Activated naive CD8-positive, alpha-beta T cell (primary cell): ENCODE measurements at regions not wholly inside any gene's neighbourhood (a gene's known extent, or its start where the extent isn't known, plus 50 kb on each side); places are given as distances from the start of the nearest gene placed in this dataset.
A peak's percentile ranks its signal among the peaks of the same experiment; 100 is the strongest.
"Not testable (repeated sequence)": the region's sequence is repeated elsewhere in the genome, so short reads cannot be mapped to it uniquely, and the experiment has no call there.

ENCODE experiments used
- H3K27ac Mint-ChIP-seq: one replicate; pipeline ENCODE4 v1.8.0; 2021; ENCODE audit warnings: mixed read lengths
- H3K27me3 Mint-ChIP-seq: one replicate; pipeline ENCODE4 v1.8.0; 2021; ENCODE audit warnings: mixed read lengths
- H3K36me3 Mint-ChIP-seq: one replicate; pipeline ENCODE4 v1.8.0; 2021; ENCODE audit warnings: mixed read lengths
- H3K4me1 Mint-ChIP-seq: one replicate; pipeline ENCODE4 v1.8.0; 2021; ENCODE audit warnings: low read depth, mixed read lengths
- H3K4me3 Mint-ChIP-seq: one replicate; pipeline ENCODE4 v1.8.0; 2021; ENCODE audit warnings: mild to moderate bottlenecking, mixed read lengths
- H3K9me3 Mint-ChIP-seq: one replicate; pipeline ENCODE4 v1.8.0; 2021; ENCODE audit warnings: low read depth, mixed read lengths

- H3K4me3 Mint-ChIP-seq, result no peak overlapping the region
- H3K27me3 Mint-ChIP-seq, result no peaks in the 10 kb centered on the region
- H3K27ac Mint-ChIP-seq, result no peak overlapping the region
- no peaks in the 10 kb centered on the region for H3K9me3 Mint-ChIP-seq
- no peaks in the 10 kb centered on the region for H3K36me3 Mint-ChIP-seq
- H3K4me1 Mint-ChIP-seq, result no peaks in the 10 kb centered on the region
Measured at GRCh38 chr3:75395580-75396315, 268.4 kb upstream of the FRG2C start.

DNA sequence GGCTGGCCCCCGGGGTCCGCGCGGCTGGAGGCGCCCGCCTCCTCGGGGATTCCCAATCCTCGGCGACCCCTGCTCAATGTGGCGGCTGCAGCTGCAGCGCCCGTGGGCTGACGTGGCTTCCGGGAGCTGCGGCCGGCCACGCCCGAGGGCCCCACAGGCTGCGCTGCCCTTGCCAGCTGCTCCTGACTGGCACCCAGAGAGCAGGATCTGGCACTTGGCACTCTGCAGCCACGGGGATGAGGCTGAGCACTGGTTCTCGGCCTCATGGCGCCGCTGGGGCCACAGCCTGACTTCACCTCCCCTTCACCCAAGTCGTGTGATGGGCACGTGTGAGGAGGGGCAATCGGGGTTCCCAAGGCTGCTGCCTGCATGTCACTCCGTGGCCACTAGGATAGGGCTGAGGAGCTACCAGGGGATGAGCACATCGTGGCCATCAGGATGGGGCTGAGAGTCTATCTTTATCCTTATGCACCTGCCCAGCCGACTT lies 267.8 kb upstream of the FRG2C start:
- Mint-ChIP-seq H3K9me3 (no peaks in the 10 kb centered on the region), H3K4me3 (no peak overlapping the region), H3K4me1 (no peaks in the 10 kb centered on the region), H3K27me3 (no peaks in the 10 kb centered on the region), H3K36me3 (no peaks in the 10 kb centered on the region), H3K27ac (no peak overlapping the region)

DNA sequence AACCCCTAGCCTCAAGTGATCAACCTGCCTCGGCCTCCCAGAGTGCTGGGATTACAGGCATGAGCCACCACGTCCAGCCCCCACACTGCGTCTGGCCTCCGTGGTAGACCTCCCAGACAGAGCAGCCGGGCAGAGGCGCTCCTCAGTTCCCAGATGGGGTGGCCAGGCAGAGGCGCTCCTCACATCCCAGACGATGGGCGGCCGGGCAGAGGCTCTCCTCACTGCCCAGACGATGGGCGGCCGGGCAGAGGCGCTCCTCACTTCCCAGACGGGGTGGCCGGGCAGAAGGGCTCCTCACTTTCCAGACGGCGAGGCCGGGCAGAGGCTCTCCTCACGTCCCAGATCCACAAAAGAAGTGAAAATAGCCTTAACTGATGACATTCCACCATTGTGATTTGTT lies 266.6 kb upstream of the FRG2C start:
- not testable (repeated sequence) for H3K9me3 Mint-ChIP-seq, H3K27me3 Mint-ChIP-seq, H3K27ac Mint-ChIP-seq, H3K4me3 Mint-ChIP-seq, H3K4me1 Mint-ChIP-seq, H3K36me3 Mint-ChIP-seq

DNA sequence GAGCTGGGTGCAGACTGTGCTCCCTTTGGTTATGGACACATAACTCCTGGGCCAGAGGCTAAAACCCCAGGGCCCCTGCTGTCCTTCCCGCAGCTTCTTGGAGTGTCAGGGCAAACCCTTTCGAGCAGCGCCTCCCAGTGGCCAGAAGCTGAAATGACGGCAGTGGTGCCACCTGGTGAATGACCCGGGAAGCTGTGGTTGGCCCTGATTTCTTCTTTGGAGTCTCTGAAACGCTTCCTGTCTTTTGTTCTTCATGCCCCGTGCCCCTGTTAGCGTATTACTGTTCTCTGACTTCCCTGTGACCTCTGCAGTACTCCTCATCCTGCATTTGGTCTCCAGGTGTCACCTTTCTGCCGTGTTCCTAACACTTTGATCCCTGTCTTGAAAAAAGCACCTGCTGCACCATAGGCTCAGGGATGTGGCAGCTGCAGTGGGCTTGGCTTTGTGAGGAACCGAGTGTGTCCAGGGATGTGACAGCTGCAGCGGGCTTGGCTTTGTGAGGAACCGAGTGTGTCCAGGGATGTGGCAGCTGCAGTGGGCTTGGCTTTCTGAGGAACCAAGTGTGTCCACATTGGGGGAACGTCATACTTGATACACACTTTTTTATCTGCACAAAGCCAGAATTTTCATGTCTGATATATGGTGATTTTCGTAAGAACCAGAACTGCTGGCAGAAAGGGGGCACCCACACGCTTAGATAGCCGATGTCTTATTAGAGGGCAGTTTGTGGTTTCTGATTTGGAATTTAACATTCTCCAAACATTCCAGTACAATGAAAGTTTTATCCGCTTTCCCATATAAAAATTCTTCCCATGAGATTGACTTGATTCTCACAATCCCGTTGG lies 241.8 kb upstream of the FRG2C start:
- H3K27me3 Mint-ChIP-seq, H3K4me1 Mint-ChIP-seq, H3K36me3 Mint-ChIP-seq, H3K27ac Mint-ChIP-seq, H3K4me3 Mint-ChIP-seq, H3K9me3 Mint-ChIP-seq: not testable (repeated sequence)

DNA sequence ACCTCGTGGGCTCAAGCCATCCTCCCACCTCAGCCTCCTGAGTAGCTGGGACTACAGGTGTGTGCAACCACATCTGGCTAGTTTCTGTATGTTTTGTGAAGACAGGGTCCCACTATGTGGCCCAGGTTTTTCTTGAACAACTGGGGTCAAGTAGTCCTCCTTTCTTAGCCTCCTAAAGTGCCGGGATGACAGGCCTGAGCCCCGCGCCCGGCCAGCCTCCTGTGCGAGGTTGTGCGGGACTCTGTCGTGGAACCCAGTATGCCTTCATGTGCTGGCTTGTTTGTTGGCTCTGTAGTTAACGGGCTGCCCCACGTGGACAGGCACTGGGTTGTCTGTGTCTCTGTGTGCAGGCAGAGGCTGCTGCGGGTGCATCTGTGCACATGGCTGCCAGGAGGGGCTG lies 238.7 kb upstream of the FRG2C start:
- H3K4me1 Mint-ChIP-seq, result peaks cover 11% of the 10 kb centered on the region
- H3K9me3 Mint-ChIP-seq, H3K4me3 Mint-ChIP-seq, H3K36me3 Mint-ChIP-seq, H3K27ac Mint-ChIP-seq, H3K27me3 Mint-ChIP-seq: not testable (repeated sequence)

DNA sequence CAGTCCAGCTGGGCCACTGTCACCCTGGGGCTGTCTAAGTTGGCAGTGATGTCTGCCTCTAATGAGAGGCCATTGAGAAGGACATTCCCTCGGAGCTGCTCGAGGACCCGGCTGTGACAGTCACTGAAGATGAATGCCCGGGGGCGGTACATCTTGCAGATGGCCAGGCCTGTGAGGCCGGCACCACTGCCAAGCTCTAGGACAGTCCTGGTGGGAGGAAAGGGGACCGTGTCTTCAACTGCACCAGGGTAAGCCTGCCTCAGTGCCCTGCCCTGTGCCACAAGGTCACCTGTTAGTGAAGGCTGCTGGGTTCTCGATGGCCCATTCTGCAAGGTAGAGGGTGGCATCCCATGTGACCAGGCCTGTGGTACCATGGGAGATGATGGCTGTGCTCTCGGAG lies 236.6 kb upstream of the FRG2C start:
- not testable (repeated sequence) for H3K36me3 Mint-ChIP-seq, H3K4me3 Mint-ChIP-seq, H3K27me3 Mint-ChIP-seq, H3K27ac Mint-ChIP-seq, H3K9me3 Mint-ChIP-seq
- H3K4me1 Mint-ChIP-seq, result peaks cover 11% of the 10 kb centered on the region

GRCh38 chr3:75427906-75428305 lies 236.2 kb upstream of the FRG2C start:
- H3K27ac Mint-ChIP-seq, H3K4me1 Mint-ChIP-seq, H3K9me3 Mint-ChIP-seq: not testable (repeated sequence)

DNA sequence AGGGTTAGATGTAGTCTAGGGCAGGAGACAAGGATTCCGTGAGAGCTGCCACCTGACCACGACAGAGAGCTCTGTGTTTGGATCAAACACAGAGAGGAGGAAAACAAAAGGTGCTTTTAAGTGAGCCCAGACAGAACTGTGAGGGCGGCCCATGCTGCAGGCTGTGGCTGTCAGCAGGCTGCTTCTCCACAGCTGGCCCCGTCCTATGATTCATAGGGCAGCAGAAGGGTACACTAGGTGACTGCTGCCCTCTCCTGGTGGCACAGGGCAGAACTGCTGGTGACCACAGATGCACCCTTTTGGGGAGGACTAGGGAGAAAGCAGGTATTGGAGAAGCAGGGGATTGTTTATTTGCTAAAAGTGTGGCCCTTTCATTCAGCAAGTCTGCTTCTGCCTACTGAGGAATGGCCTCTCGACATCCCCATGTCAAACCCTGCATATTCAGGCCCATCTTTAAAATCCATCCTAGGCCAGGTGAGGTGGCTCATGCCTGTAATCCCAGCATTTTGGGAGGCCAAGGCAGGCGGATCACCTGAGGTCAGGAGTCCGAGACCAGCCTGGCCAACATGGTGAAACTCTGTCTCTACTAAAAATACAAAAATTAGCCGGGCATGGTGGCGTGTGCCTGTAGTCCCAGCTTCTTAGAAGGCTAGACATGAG lies 234.4 kb upstream of the FRG2C start:
- H3K27ac Mint-ChIP-seq, H3K9me3 Mint-ChIP-seq: not testable (repeated sequence)

More at GRCh38 chr3:75427906-75428305, 236.2 kb upstream of the FRG2C start:
- H3K4me3 Mint-ChIP-seq, H3K36me3 Mint-ChIP-seq, H3K27me3 Mint-ChIP-seq: not testable (repeated sequence)

DNA sequence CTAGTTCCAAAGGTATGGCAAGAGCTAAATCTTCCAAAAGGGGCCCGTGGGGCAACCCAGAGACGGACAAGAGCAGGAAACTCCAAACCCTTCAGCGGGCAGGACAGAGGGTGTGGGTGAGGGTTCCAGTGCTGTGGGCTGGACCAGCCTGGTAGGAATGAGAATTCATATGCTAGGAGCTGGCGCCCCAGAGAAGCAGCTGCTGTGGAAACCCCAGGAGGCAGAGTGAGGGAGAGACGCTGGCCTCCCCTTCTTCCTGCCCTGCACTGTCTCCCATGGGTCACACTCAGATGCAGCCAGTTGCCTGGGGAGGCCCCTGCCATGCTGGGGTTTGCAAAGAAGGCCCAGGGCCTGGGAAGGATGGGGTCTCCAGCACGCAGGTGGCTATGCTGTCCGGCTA lies 233.7 kb upstream of the FRG2C start:
- H3K4me1 Mint-ChIP-seq, result peaks cover 18% of the 10 kb centered on the region
- H3K4me3 Mint-ChIP-seq, H3K36me3 Mint-ChIP-seq, H3K27ac Mint-ChIP-seq, H3K27me3 Mint-ChIP-seq, H3K9me3 Mint-ChIP-seq: not testable (repeated sequence)

More for the DNA sequence above, 234.4 kb upstream of the FRG2C start:
- H3K4me1 Mint-ChIP-seq, result peaks cover 18% of the 10 kb centered on the region
- not testable (repeated sequence) for H3K27me3 Mint-ChIP-seq, H3K4me3 Mint-ChIP-seq, H3K36me3 Mint-ChIP-seq

DNA sequence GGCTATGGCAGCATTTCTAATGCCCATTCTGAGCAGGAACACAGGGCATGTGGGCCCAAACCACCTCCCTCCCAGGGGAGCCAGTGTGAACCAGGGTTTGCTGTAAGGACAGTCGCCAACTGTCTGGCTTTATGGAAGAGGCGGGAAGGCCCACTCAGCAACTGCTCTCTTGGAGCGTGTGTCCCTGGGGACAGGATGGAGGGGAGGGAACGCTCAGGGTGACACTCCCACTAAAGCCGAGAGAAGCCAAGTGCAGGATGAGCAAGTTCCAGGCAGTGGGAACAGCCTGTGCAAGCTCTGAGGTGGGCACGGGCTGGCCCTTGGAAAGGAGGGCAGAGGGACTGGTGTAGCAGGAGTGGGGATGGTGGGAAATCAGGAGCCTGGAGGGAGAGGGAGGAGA lies 233.0 kb upstream of the FRG2C start:
- not testable (repeated sequence) for H3K27me3 Mint-ChIP-seq, H3K27ac Mint-ChIP-seq, H3K4me3 Mint-ChIP-seq, H3K9me3 Mint-ChIP-seq, H3K36me3 Mint-ChIP-seq
- H3K4me1 Mint-ChIP-seq, result peaks cover 20% of the 10 kb centered on the region

GRCh38 chr3:75432466-75432865 lies 231.7 kb upstream of the FRG2C start:
- H3K27me3 Mint-ChIP-seq, H3K4me3 Mint-ChIP-seq, H3K36me3 Mint-ChIP-seq, H3K9me3 Mint-ChIP-seq: not testable (repeated sequence)
- Mint-ChIP-seq H3K4me1 (peaks cover 22% of the 10 kb centered on the region), H3K27ac (peak overlapping the region; percentile 34)

GRCh38 chr3:75432885-75433284 lies 231.2 kb upstream of the FRG2C start:
- H3K9me3 Mint-ChIP-seq, H3K36me3 Mint-ChIP-seq, H3K27me3 Mint-ChIP-seq, H3K27ac Mint-ChIP-seq: not testable (repeated sequence)
- peaks cover 22% of the 10 kb centered on the region for H3K4me1 Mint-ChIP-seq
- peak overlapping the region; percentile 44 for H3K4me3 Mint-ChIP-seq

DNA sequence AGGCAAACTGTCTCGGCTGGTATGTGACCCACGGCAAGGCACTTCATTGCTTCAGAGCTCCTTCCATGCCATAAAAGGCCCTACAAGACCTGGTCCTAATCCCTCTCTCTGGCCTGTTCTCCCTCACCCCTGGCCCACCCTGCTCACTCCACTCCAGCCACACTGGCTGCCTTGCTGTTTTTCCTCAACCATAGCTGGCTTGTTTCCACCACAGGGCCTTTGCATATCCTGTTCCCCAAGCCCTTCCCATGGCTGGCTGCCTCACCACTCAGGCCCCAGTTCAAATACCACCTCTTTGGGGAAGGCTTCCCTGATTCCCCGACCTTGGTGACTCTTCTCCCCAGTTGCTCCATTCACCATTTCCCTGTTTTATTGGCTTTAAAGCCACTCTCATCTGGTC lies 230.8 kb upstream of the FRG2C start:
- H3K9me3 Mint-ChIP-seq, H3K27me3 Mint-ChIP-seq, H3K36me3 Mint-ChIP-seq, H3K27ac Mint-ChIP-seq: not testable (repeated sequence)
- peak overlapping the region; percentile 44 for H3K4me3 Mint-ChIP-seq
- peaks cover 22% of the 10 kb centered on the region for H3K4me1 Mint-ChIP-seq

- Mint-ChIP-seq H3K4me1 (peaks cover 20% of the 10 kb centered on the region), H3K27ac (peak overlapping the region; percentile 90), H3K4me3 (peak overlapping the region; percentile 98)
- not testable (repeated sequence) for H3K9me3 Mint-ChIP-seq, H3K36me3 Mint-ChIP-seq, H3K27me3 Mint-ChIP-seq
Measured at GRCh38 chr3:75434276-75434912, 229.7 kb upstream of the FRG2C start.
